SU-DHL-6 (cell line): ENCODE measurements at regions not wholly inside any gene's neighbourhood (a gene's known extent, or its start where the extent isn't known, plus 50 kb on each side); places are given as distances from the start of the nearest gene placed in this dataset.

Experiments used
- H2AFZ ChIP-seq: fragments of 200-600 bp; sonication (generic); 2 replicates; pipeline ENCODE4 v1.6.1; 2014; ENCODE audit warnings: low read depth, mild to moderate bottlenecking, moderate library complexity, mixed read lengths, antibody characterized with exemption, low read length; ENCODE audit not compliant: severe bottlenecking
- H3F3A ChIP-seq: fragments of 200-600 bp; shearing (Covaris generic); 2 replicates; pipeline ENCODE4 v1.6.0; 2016; ENCODE audit warnings: antibody characterized with exemption, mild to moderate bottlenecking; ENCODE audit not compliant: insufficient read depth
- H3K27ac ChIP-seq: fragments of 200-600 bp; sonication (generic); 2 replicates; pipeline ENCODE4 v1.5.1; 2016; ENCODE audit warnings: low read depth, mild to moderate bottlenecking, low read length, moderate library complexity, mixed read lengths
- H3K27me3 ChIP-seq: fragments of 200-600 bp; sonication (generic), shearing (Covaris generic); 2 replicates; pipeline ENCODE4 v1.6.0; 2014; ENCODE audit warnings: mild to moderate bottlenecking, low read length
- H3K36me3 ChIP-seq: fragments of 200-600 bp; sonication (generic); 2 replicates; pipeline ENCODE4 v1.6.1; 2014; ENCODE audit warnings: mild to moderate bottlenecking, low read length, mixed read lengths
- H3K4me2 ChIP-seq: fragments of 300-600, 200-600 bp; shearing (Covaris generic), sonication (generic); 2 replicates; pipeline ENCODE4 v1.6.0; 2014; ENCODE audit warnings: low read length, low read depth, mild to moderate bottlenecking; ENCODE audit not compliant: poor library complexity, severe bottlenecking
- H3K4me3 ChIP-seq: fragments of 200-600 bp; sonication (generic); 2 replicates; pipeline ENCODE4 v1.5.1; 2014; ENCODE audit warnings: antibody characterized with exemption, low read length, mild to moderate bottlenecking, mixed read lengths; ENCODE audit not compliant: insufficient read depth, poor library complexity, severe bottlenecking
- H3K79me2 ChIP-seq: fragments of 200-600 bp; sonication (generic); 2 replicates; pipeline ENCODE4 v1.6.1; 2014; ENCODE audit warnings: mild to moderate bottlenecking, low read length, moderate library complexity; ENCODE audit not compliant: insufficient read depth
- H3K9ac ChIP-seq: fragments of 200-600 bp; sonication (generic); 2 replicates; pipeline ENCODE4 v1.7.0; 2014; ENCODE audit warnings: mild to moderate bottlenecking, low read length
- H3K9me2 ChIP-seq: fragments of 200-600 bp; sonication (generic); replicated peaks from 2 replicates; pipeline ENCODE4 v1.6.1; 2014; ENCODE audit warnings: low read length; ENCODE audit not compliant: insufficient read depth
- H3K9me3 ChIP-seq: fragments of 200-600 bp; sonication (generic); 2 replicates; pipeline ENCODE4 v1.6.1; 2014; ENCODE audit warnings: low read length, mixed read lengths; ENCODE audit not compliant: insufficient read depth
- H4K20me1 ChIP-seq: fragments of 200-600 bp; sonication (generic); 2 replicates; pipeline ENCODE4 v1.6.1; 2014; ENCODE audit warnings: low read depth, mild to moderate bottlenecking, antibody characterized with exemption, low read length, moderate library complexity, mixed read lengths
- EZH2phosphoT487 ChIP-seq: fragments of 200-600 bp; sonication (generic), shearing (Covaris generic); conservative IDR thresholded peaks from 2 replicates; pipeline ENCODE4 v1.6.1; 2018; ENCODE audit warnings: mild to moderate bottlenecking, antibody characterized with exemption, low read length, moderate library complexity, mixed read lengths
- TF ChIP-seq, protein P1 (sequence below): fragments of 200-600 bp; sonication (generic); IDR thresholded peaks from one replicate; pipeline ENCODE4 v1.5.1; 2017; ENCODE audit warnings: antibody characterized with exemption, mild to moderate bottlenecking, low read length, moderate library complexity; ENCODE audit not compliant: insufficient read depth, poor library complexity, severe bottlenecking

DNA sequence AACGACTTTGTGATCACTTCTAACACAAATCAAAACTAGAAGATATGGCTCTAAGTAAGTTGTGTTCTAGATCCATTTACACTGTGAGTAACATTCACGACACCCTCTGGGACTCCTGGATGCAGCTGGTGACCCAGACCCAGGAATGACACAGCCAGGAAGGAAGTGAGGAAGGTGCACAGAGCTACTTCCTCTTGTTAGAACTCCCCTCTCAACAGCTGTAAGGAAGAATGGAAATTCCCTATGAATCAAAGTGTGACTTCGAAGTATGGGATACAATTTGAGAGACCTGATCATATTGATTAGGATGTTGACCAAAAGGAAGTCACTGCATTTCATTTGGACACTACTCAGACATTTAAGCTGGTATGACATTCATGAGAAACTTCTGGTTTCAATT is 185.3 kb downstream of the NRIP1 start:
- Histone ChIP-seq H3K4me3 (no peak overlapping the region), H3K27ac (no peak overlapping the region), H3K4me2 (no peak overlapping the region), H3K9ac (no peak overlapping the region), H3F3A (no peaks in the 10 kb centered on the region), H3K27me3 (no peaks in the 10 kb centered on the region), H3K9me2 (no peaks in the 10 kb centered on the region), H3K9me3 (no peaks in the 10 kb centered on the region), H3K79me2 (no peaks in the 10 kb centered on the region), H3K36me3 (no peaks in the 10 kb centered on the region), H2AFZ (no peak overlapping the region), H4K20me1 (no peaks in the 10 kb centered on the region)
- TF ChIP-seq, protein P1, sequence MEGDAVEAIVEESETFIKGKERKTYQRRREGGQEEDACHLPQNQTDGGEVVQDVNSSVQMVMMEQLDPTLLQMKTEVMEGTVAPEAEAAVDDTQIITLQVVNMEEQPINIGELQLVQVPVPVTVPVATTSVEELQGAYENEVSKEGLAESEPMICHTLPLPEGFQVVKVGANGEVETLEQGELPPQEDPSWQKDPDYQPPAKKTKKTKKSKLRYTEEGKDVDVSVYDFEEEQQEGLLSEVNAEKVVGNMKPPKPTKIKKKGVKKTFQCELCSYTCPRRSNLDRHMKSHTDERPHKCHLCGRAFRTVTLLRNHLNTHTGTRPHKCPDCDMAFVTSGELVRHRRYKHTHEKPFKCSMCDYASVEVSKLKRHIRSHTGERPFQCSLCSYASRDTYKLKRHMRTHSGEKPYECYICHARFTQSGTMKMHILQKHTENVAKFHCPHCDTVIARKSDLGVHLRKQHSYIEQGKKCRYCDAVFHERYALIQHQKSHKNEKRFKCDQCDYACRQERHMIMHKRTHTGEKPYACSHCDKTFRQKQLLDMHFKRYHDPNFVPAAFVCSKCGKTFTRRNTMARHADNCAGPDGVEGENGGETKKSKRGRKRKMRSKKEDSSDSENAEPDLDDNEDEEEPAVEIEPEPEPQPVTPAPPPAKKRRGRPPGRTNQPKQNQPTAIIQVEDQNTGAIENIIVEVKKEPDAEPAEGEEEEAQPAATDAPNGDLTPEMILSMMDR, result no peak
- TF ChIP-seq EZH2phosphoT487, result no peak

DNA sequence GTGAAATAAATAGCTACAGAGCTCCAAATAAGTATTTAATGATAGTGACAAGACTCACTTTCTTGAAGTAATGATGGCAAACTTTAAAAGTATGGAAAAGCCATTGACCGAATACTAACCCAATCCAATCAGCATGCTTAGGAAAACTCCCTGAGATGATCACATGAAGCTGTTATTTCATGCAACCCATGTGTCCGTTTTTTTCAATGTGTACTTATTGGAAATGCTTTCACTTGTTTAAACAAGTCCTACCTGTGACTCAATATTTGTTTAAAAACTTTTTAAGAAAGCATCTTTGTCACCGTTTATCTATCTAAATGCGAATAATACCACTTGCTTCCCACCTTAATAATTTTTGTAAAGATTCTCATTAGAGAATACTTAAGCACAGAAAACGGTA is 185.8 kb downstream of the NRIP1 start:
- no peaks in the 10 kb centered on the region for H4K20me1 ChIP-seq
- no peak overlapping the region for H3K4me3 ChIP-seq
- H3K36me3 ChIP-seq, result no peaks in the 10 kb centered on the region
- H3F3A ChIP-seq, result no peaks in the 10 kb centered on the region
- no peak overlapping the region for H3K4me2 ChIP-seq
- no peaks in the 10 kb centered on the region for H3K79me2 ChIP-seq
- H3K9ac ChIP-seq, result no peak overlapping the region
- no peak overlapping the region for H3K27ac ChIP-seq
- no peaks in the 10 kb centered on the region for H3K9me2 ChIP-seq
- no peaks in the 10 kb centered on the region for H3K27me3 ChIP-seq
- no peak overlapping the region for H2AFZ ChIP-seq
- no peaks in the 10 kb centered on the region for H3K9me3 ChIP-seq
- TF ChIP-seq, protein P1, result no peak
- no peak for TF ChIP-seq EZH2phosphoT487

DNA sequence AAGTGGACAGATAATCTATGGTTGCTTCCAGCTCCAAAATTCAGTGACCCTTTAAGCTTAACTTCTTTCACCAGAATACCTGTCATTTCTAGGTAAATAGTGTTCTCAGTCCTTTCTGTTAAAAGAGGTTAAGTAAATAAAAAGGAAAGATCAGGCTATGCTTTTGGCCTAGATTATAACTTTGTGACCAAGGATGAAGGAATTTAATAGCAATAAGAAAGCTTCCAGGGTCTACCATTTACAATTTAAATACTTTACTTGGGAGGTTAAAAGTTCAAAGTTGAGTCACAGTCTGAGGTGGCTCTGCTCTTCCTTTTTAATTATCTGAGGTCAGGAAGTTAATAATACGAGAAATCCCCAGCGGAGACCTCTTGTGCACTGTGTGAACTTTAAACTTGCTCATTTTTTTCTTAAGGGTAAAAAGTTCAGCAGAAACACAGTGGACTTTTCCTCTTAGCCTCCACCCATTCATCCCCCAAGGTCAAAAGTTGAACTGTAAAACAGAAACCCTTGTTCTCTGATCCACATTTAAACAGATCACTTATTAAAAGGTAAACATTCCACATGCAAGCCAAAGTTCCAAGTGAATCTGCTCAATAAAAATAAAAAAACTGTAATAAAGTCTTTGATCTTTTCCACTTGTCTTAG is 187.1 kb downstream of the NRIP1 start:
- no peaks in the 10 kb centered on the region for H3K79me2 ChIP-seq
- H3K9me2 ChIP-seq, result no peaks in the 10 kb centered on the region
- TF ChIP-seq EZH2phosphoT487, result no peak
- TF ChIP-seq, protein P1, result no peak
- H3K9me3 ChIP-seq, result no peaks in the 10 kb centered on the region
- H3K27ac ChIP-seq, result no peak overlapping the region
- no peak overlapping the region for H3K4me3 ChIP-seq
- no peaks in the 10 kb centered on the region for H3F3A ChIP-seq
- no peak overlapping the region for H2AFZ ChIP-seq
- H3K9ac ChIP-seq, result no peak overlapping the region
- H3K36me3 ChIP-seq, result no peaks in the 10 kb centered on the region
- H3K4me2 ChIP-seq, result no peak overlapping the region
- H4K20me1 ChIP-seq, result no peaks in the 10 kb centered on the region
- H3K27me3 ChIP-seq, result no peaks in the 10 kb centered on the region
